ENCODE measurements at regions not wholly inside any gene's neighbourhood (a gene's known extent, or its start where the extent isn't known, plus 50 kb on each side); places are given as distances from the start of the nearest gene placed in this dataset.

DNA sequence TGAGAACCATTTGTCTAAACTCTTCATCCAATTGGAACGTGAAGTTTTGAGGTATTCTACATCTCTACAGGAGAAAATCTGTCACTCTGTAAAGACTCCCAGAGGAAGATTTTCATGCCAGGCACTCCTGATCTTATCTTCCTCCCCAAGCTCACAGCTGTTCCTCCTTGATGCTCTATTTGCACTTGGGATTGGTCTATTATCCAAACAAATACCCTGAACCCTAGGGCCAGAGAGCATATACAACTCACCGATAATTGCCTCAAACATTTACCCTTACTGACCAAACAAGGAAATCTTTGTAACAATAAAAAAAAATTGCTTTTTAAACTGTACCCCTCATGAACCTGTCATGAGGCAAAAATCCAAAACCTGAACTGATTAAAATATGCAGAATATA lies 372.7 kb downstream of the SH2D1A start:
- no peak for TF ChIP-seq POLR2A (IDR thresholded peaks at IDR 0.05)
- TF ChIP-seq, protein P1, sequence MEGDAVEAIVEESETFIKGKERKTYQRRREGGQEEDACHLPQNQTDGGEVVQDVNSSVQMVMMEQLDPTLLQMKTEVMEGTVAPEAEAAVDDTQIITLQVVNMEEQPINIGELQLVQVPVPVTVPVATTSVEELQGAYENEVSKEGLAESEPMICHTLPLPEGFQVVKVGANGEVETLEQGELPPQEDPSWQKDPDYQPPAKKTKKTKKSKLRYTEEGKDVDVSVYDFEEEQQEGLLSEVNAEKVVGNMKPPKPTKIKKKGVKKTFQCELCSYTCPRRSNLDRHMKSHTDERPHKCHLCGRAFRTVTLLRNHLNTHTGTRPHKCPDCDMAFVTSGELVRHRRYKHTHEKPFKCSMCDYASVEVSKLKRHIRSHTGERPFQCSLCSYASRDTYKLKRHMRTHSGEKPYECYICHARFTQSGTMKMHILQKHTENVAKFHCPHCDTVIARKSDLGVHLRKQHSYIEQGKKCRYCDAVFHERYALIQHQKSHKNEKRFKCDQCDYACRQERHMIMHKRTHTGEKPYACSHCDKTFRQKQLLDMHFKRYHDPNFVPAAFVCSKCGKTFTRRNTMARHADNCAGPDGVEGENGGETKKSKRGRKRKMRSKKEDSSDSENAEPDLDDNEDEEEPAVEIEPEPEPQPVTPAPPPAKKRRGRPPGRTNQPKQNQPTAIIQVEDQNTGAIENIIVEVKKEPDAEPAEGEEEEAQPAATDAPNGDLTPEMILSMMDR (IDR thresholded peaks at IDR 0.05) = no peak

Data from adrenal gland (tissue), 5 donors.